Pancreas (tissue), 10 donors: ENCODE measurements at regions not wholly inside any gene's neighbourhood (a gene's known extent, or its start where the extent isn't known, plus 50 kb on each side); places are given as distances from the start of the nearest gene placed in this dataset.
"Not testable (repeated sequence)": the region's sequence is repeated elsewhere in the genome, so short reads cannot be mapped to it uniquely, and the experiment has no call there.

Source experiments
- ATAC-seq, 4 donors: fragments of 200-7000 bp; cut with Tn5 transposase; one replicate each; pipeline versions ENCODE4 v1.8.0 to v1.9.1; 2020; ENCODE audit warnings: mild to moderate bottlenecking in 4 of 4, moderate library complexity in 4 of 4
- DNase-seq, 6 donors: peaks; one replicate each; pipeline ENCODE4 v3.0.0-alpha.2; 2020
- FAIRE-seq: peaks from 2 replicates; lab custom pipeline; 2012; peaks lifted over from hg19 to GRCh38; lab: Jason Lieb, UNC
- H3K27ac ChIP-seq, 4 donors: fragments of 200-600 bp; sonication (generic); 1 replicate in 3 of 4; 2 replicates in 1 of 4; pipeline versions ENCODE4 v1.5.0 to v1.8.0; 2020
- H3K27me3 ChIP-seq, 4 donors: fragments of 200-600 bp; one replicate each; pipeline ENCODE4 v1.8.0; 2021
- H3K36me3 ChIP-seq, 3 donors: fragments of 200-600 bp; sonication (generic) in 1 of 3; one replicate each; pipeline versions ENCODE4 v1.5.0 to v1.8.0; 2020 to 2021
- H3K4me1 ChIP-seq, 3 donors: fragments of 200-600 bp; one replicate each; pipeline ENCODE4 v1.8.0; 2021
- H3K4me3 ChIP-seq, 4 donors: fragments of 200-600 bp; sonication (generic) in 2 of 4; one replicate each; pipeline versions ENCODE4 v1.5.0 to v1.8.0; 2020 to 2021
- H3K9me3 ChIP-seq, 4 donors: fragments of 200-600 bp; one replicate each; pipeline ENCODE4 v1.8.0; 2021
- CTCF ChIP-seq, 4 donors: fragments of 200-600 bp; sonication (generic) in 3 of 4; IDR thresholded peaks; one replicate each; pipeline versions ENCODE4 v1.5.0 to v1.8.0; 2021; ENCODE audit warnings: antibody characterized with exemption in 4 of 4
- WGBS, 2 donors: extraction: QIAGEN DNeasy Blood & Tissue Kit; methylation state at CpG; one replicate each; pipeline ENCODE4 v1.1.7; 2013; 5-methylcytosine and 5-hydroxymethylcytosine counted together
- intact Hi-C, 3 donors: fragments of 100-400 bp; cut with DNase I; formaldehyde crosslinking; loops; one replicate each; pipeline versions ENCODE4 v1.11.1 to v1.14.2; 2022
- donor health status: healthy with polysubstance abuse.
- donor health status: DM: no; HTN: no; CAD: no; lungs with moderate emphysema.
- donor health status: DM: no; HTN: no; CAD: no.
- donor health status: control.
- donor health status: control.
- donor health status: Bipolar disorder and iron deficiency.
- donor health status: DM: yes; HTN: yes; CAD: no.
- donor health status: DM: no; HTN: no; CAD: no.
- donor health status: DM: no; HTN: no; CAD: no.
- donor health status: DM: yes; HTN: yes; CAD: no.

GRCh38 chrX:67436867-67437266, 107.0 kb upstream of the AR start:
- intact Hi-C loops: no loop called here
- DNase-seq (no peak), ATAC-seq (no peak), FAIRE-seq (no peak)
- Histone ChIP-seq H3K27ac (no peak overlapping the region), H3K4me3 (no peak overlapping the region), H3K4me1 (no peaks in the 10 kb centered on the region), H3K36me3 (no peaks in the 10 kb centered on the region), H3K27me3 (peaks cover 0 to 10% (median 0%) of the 10 kb centered on the region in 4 donors), H3K9me3 (no peaks in the 10 kb centered on the region)
- TF ChIP-seq CTCF (IDR thresholded peaks at IDR 0.05): no peak

- ATAC-seq (no peak), DNase-seq (no peak), FAIRE-seq (no peak)
- no peaks in the 10 kb centered on the region for H3K9me3 ChIP-seq
- no peaks in the 10 kb centered on the region for H3K36me3 ChIP-seq
- WGBS, 2 donors: 38 to 40% methylated on average over 3 of the region's 3 CpGs
- no peak overlapping the region for H3K27ac ChIP-seq
- peaks cover 0 to 10% (median 0%) of the 10 kb centered on the region in 4 donors for H3K27me3 ChIP-seq
- no peak for TF ChIP-seq CTCF (IDR thresholded peaks at IDR 0.05)
- H3K4me3 ChIP-seq: no peak overlapping the region
- intact Hi-C loops: no loop called here
- H3K4me1 ChIP-seq: no peaks in the 10 kb centered on the region
These were observed 106.0 kb upstream of the AR start for GRCh38 chrX:67437821-67438220.

GRCh38 chrX:67475259-67475658, 68.6 kb upstream of the AR start:
- intact Hi-C loops, ATAC-seq, DNase-seq, H3K27me3 ChIP-seq, H3K4me3 ChIP-seq, FAIRE-seq, H3K9me3 ChIP-seq, H3K36me3 ChIP-seq, H3K27ac ChIP-seq, H3K4me1 ChIP-seq: not testable (repeated sequence)
- WGBS, 2 donors: 24 to 26% methylated on average over 3 of the region's 3 CpGs

GRCh38 chrX:67480789-67481188, 63.0 kb upstream of the AR start:
- DNase-seq (no peak), FAIRE-seq (peak; percentile 66), ATAC-seq (no peak)
- no peaks in the 10 kb centered on the region for H3K9me3 ChIP-seq
- no peak overlapping the region for H3K4me3 ChIP-seq
- 42 to 44% methylated on average over 3 of the region's 3 CpGs for WGBS, 2 donors
- H3K4me1 ChIP-seq: no peaks in the 10 kb centered on the region
- no peaks in the 10 kb centered on the region for H3K27me3 ChIP-seq
- no peak overlapping the region for H3K27ac ChIP-seq
- H3K36me3 ChIP-seq: no peaks in the 10 kb centered on the region
- no peak for TF ChIP-seq CTCF (IDR thresholded peaks at IDR 0.05)
- intact Hi-C loops: no loop called here
